Neuronal stem cell (in vitro differentiated cells): ENCODE measurements at regions not wholly inside any gene's neighbourhood (a gene's known extent, or its start where the extent isn't known, plus 50 kb on each side); places are given as distances from the start of the nearest gene placed in this dataset.

Experiments used
- DNase-seq: peaks from one replicate; pipeline ENCODE4 v3.0.0-alpha.2; 2013; ENCODE audit warnings: low spot score
- H2AFZ ChIP-seq: one replicate; pipeline ENCODE4 v1.6.1; 2013; ENCODE audit warnings: mild to moderate bottlenecking, low read length, inconsistent platforms
- H2AK5ac ChIP-seq: 2 replicates; pipeline ENCODE4 v1.6.1; 2013; ENCODE audit warnings: low read depth, mild to moderate bottlenecking, inconsistent platforms, low read length, moderate library complexity, mixed read lengths
- H2BK120ac ChIP-seq: 2 replicates; pipeline ENCODE4 v1.6.1; 2013; ENCODE audit warnings: low read depth, mild to moderate bottlenecking, inconsistent platforms, low read length, moderate library complexity, mixed read lengths
- H2BK12ac ChIP-seq: one replicate; pipeline ENCODE4 v1.6.1; 2013; ENCODE audit warnings: low read length, inconsistent platforms
- H2BK15ac ChIP-seq: 2 replicates; pipeline ENCODE4 v1.6.1; 2013; ENCODE audit warnings: mild to moderate bottlenecking, low read length, inconsistent platforms, mixed read lengths
- H2BK5ac ChIP-seq: one replicate; pipeline ENCODE4 v1.6.1; 2013; ENCODE audit warnings: inconsistent platforms, mild to moderate bottlenecking, low read length, moderate library complexity
- H3K14ac ChIP-seq: one replicate; pipeline ENCODE4 v1.6.1; 2013; ENCODE audit warnings: low read length, inconsistent platforms
- H3K18ac ChIP-seq: 2 replicates; pipeline ENCODE4 v1.6.1; 2013; ENCODE audit warnings: low read length, inconsistent platforms
- H3K23ac ChIP-seq: 2 replicates; pipeline ENCODE4 v1.6.1; 2013; ENCODE audit warnings: low read depth, mild to moderate bottlenecking, mixed read lengths, low read length, inconsistent platforms; ENCODE audit not compliant: poor library complexity
- H3K27ac ChIP-seq: replicated peaks from 3 replicates; pipeline ENCODE4 v1.5.1; 2013; ENCODE audit warnings: low read length, inconsistent platforms
- H3K27me3 ChIP-seq, 3 experiments: 2 replicates each; pipeline ENCODE4 v1.6.1; 2013; ENCODE audit warnings: low read length in 3 of 3, mild to moderate bottlenecking in 2 of 3, inconsistent platforms in 1 of 3, low read depth in 1 of 3, mixed read lengths in 1 of 3, moderate library complexity in 1 of 3; ENCODE audit not compliant: control insufficient read depth in 3 of 3, insufficient read depth in 3 of 3
- H3K36me3 ChIP-seq, 2 donors: replicated peaks in 1 of 2; 2 replicates each; pipeline ENCODE4 v1.6.1; 2013; ENCODE audit warnings: low read length in 2 of 2; ENCODE audit not compliant: control insufficient read depth in 2 of 2, insufficient read depth in 2 of 2
- H3K4ac ChIP-seq: 2 replicates; pipeline ENCODE4 v1.6.1; 2013; ENCODE audit warnings: inconsistent platforms, mild to moderate bottlenecking, low read length, moderate library complexity
- H3K4me1 ChIP-seq, 2 donors: 1 replicate in 1 of 2; 2 replicates in 1 of 2; pipeline ENCODE4 v1.6.1; 2013; ENCODE audit warnings: low read length in 2 of 2, low read depth in 1 of 2; ENCODE audit not compliant: control insufficient read depth in 2 of 2, insufficient read depth in 1 of 2
- H3K4me2 ChIP-seq: one replicate; pipeline ENCODE4 v1.6.1; 2013; ENCODE audit warnings: mild to moderate bottlenecking, low read length, inconsistent platforms; ENCODE audit not compliant: insufficient read depth, poor library complexity, severe bottlenecking
- H3K4me3 ChIP-seq, 2 donors: 2 replicates each; pipeline ENCODE4 v1.5.1; 2013; ENCODE audit warnings: low read length in 2 of 2, mild to moderate bottlenecking in 2 of 2, inconsistent platforms in 1 of 2, moderate library complexity in 1 of 2
- H3K79me1 ChIP-seq: one replicate; pipeline ENCODE4 v1.6.1; 2013; ENCODE audit warnings: low read depth, mild to moderate bottlenecking, inconsistent platforms, low read length, moderate library complexity
- H3K9ac ChIP-seq: one replicate; pipeline ENCODE4 v1.6.1; 2013; ENCODE audit warnings: mild to moderate bottlenecking, low read depth, low read length, inconsistent platforms; ENCODE audit not compliant: poor library complexity
- H3K9me3 ChIP-seq, 2 donors: replicated peaks in 1 of 2; 2 replicates each; pipeline versions ENCODE3 to v1.6.1; 2013; ENCODE audit warnings: low read length in 2 of 2, mild to moderate bottlenecking in 2 of 2, inconsistent platforms in 1 of 2, low read depth in 1 of 2, mixed read lengths in 1 of 2, moderate library complexity in 1 of 2; ENCODE audit not compliant: control insufficient read depth in 2 of 2, insufficient read depth in 1 of 2
- H4K8ac ChIP-seq: one replicate; pipeline ENCODE4 v1.6.1; 2013; ENCODE audit warnings: low read depth, mild to moderate bottlenecking, inconsistent platforms, low read length, moderate library complexity
- H4K91ac ChIP-seq: one replicate; pipeline ENCODE4 v1.6.1; 2013; ENCODE audit warnings: low read length, low read depth, mild to moderate bottlenecking, inconsistent platforms; ENCODE audit not compliant: poor library complexity
- WGBS, 2 donors: extraction: QIAGEN DNeasy Blood & Tissue Kit; methylation state at CpG; one replicate each; pipeline ENCODE4 v1.1.7; 2013; ENCODE audit warnings: missing lambda C conversion rate in 2 of 2, mixed read lengths in 1 of 2; ENCODE audit not compliant: insufficient read length in 2 of 2, insufficient replicate concordance in 1 of 2; ENCODE audit errors: extremely low coverage in 2 of 2; 5-methylcytosine and 5-hydroxymethylcytosine counted together

- H3K79me1 ChIP-seq = no peaks in the 10 kb centered on the region
- no peak overlapping the region for H2BK15ac ChIP-seq
- no peaks in the 10 kb centered on the region for H3K9me3 ChIP-seq
- H4K91ac ChIP-seq = no peak overlapping the region
- H3K27ac ChIP-seq = no peak overlapping the region
- no peak overlapping the region for H2BK12ac ChIP-seq
- no peak overlapping the region for H3K23ac ChIP-seq
- no peak overlapping the region for H2BK5ac ChIP-seq
- H3K9ac ChIP-seq = no peak overlapping the region
- H3K36me3 ChIP-seq = no peaks in the 10 kb centered on the region
- no CpG with 5 or more reads among the region's 11 CpGs for WGBS, 2 donors
- H3K4me1 ChIP-seq = peaks cover 20% of the 10 kb centered on the region in 2 donors
- H3K14ac ChIP-seq = no peak overlapping the region
- no peak overlapping the region for H3K4me2 ChIP-seq
- H2AFZ ChIP-seq = peak overlapping the region; percentile 57
- H3K4me3 ChIP-seq = no peak overlapping the region
- no peak for DNase-seq
- H2BK120ac ChIP-seq = no peak overlapping the region
- no peaks in the 10 kb centered on the region for H3K27me3 ChIP-seq
- no peak overlapping the region for H4K8ac ChIP-seq
- no peak overlapping the region for H3K18ac ChIP-seq
- H2AK5ac ChIP-seq = peak overlapping the region; percentile 27
- no peak overlapping the region for H3K4ac ChIP-seq
Measured at GRCh38 chr2:204114295-204115136, 178.0 kb downstream of the ICOS start.

- Histone ChIP-seq H2AFZ (no peak overlapping the region), H3K4me2 (no peak overlapping the region), H2BK12ac (no peak overlapping the region), H2AK5ac (no peak overlapping the region), H3K18ac (no peak overlapping the region), H3K36me3 (no peaks in the 10 kb centered on the region), H3K79me1 (no peaks in the 10 kb centered on the region), H3K4ac (no peak overlapping the region), H2BK120ac (no peak overlapping the region), H2BK15ac (no peak overlapping the region), H3K9me3 (no peaks in the 10 kb centered on the region), H4K91ac (no peak overlapping the region), H3K27me3 (no peaks in the 10 kb centered on the region), H3K9ac (no peak overlapping the region), H3K4me3 (no peak overlapping the region), H2BK5ac (no peak overlapping the region), H3K27ac (no peak overlapping the region), H4K8ac (no peak overlapping the region), H3K23ac (no peak overlapping the region), H3K4me1 (peaks cover 12 to 18% of the 10 kb centered on the region in 2 donors), H3K14ac (no peak overlapping the region)
- no CpG with 5 or more reads among the region's 5 CpGs for WGBS, 2 donors
- DNase-seq = no peak
Measured at GRCh38 chr2:204115137-204116056, 178.8 kb downstream of the ICOS start.

GRCh38 chr2:204116159-204116792 is 179.7 kb downstream of the ICOS start:
- no CpG with 5 or more reads among the region's 6 CpGs for WGBS, 2 donors
- Histone ChIP-seq H3K9me3 (no peaks in the 10 kb centered on the region), H2BK12ac (no peak overlapping the region), H4K91ac (no peak overlapping the region), H3K4me2 (no peak overlapping the region), H3K18ac (no peak overlapping the region), H2BK15ac (no peak overlapping the region), H2AFZ (no peak overlapping the region), H2BK120ac (no peak overlapping the region), H4K8ac (no peak overlapping the region), H3K36me3 (no peaks in the 10 kb centered on the region), H3K4me3 (no peak overlapping the region), H3K27ac (peak overlapping the region; percentile 0), H3K14ac (no peak overlapping the region), H3K79me1 (no peaks in the 10 kb centered on the region), H3K23ac (no peak overlapping the region), H3K9ac (no peak overlapping the region), H2BK5ac (no peak overlapping the region), H3K27me3 (no peaks in the 10 kb centered on the region), H3K4ac (no peak overlapping the region), H3K4me1 (peaks cover 5 to 18% of the 10 kb centered on the region in 2 donors), H2AK5ac (no peak overlapping the region)
- no peak for DNase-seq
